GM21447 (cell line): ENCODE measurements at regions not wholly inside any gene's neighbourhood (a gene's known extent, or its start where the extent isn't known, plus 50 kb on each side); places are given as distances from the start of the nearest gene placed in this dataset.
"Not testable (repeated sequence)": the region's sequence is repeated elsewhere in the genome, so short reads cannot be mapped to it uniquely, and the experiment has no call there.

ENCODE experiments used
- ATAC-seq: cut with Tn5 transposase; IDR thresholded peaks from one replicate; pipeline ENCODE4 v1.9.1; 2021; ENCODE audit not compliant: unreplicated experiment

- ATAC-seq = no peak
Measured at GRCh38 chr2:2655453-2656114, 324.5 kb upstream of the MYT1L start.

GRCh38 chr2:2653231-2653630 lies 322.2 kb upstream of the MYT1L start:
- no peak for ATAC-seq

GRCh38 chr2:2650608-2651375 lies 319.7 kb upstream of the MYT1L start:
- no peak for ATAC-seq

GRCh38 chr2:2649109-2650072 lies 318.3 kb upstream of the MYT1L start:
- ATAC-seq = no peak

GRCh38 chr2:2648094-2648493 lies 317.0 kb upstream of the MYT1L start:
- ATAC-seq = no peak

GRCh38 chr2:2647141-2647541 lies 316.1 kb upstream of the MYT1L start:
- ATAC-seq = no peak

- ATAC-seq = no peak
Measured at GRCh38 chr2:2646433-2647051, 315.5 kb upstream of the MYT1L start.

GRCh38 chr2:2645162-2645855 lies 314.2 kb upstream of the MYT1L start:
- ATAC-seq = no peak

GRCh38 chr2:2644751-2645150 lies 313.7 kb upstream of the MYT1L start:
- ATAC-seq = not testable (repeated sequence)

- no peak for ATAC-seq
Measured at GRCh38 chr2:2644040-2644439, 313.0 kb upstream of the MYT1L start.

GRCh38 chr2:2642906-2643890 lies 312.1 kb upstream of the MYT1L start:
- no peak for ATAC-seq

- ATAC-seq = no peak
Measured at GRCh38 chr2:2641541-2642410, 310.7 kb upstream of the MYT1L start.

- ATAC-seq = no peak
Measured at GRCh38 chr2:2640818-2641217, 309.7 kb upstream of the MYT1L start.

GRCh38 chr2:2640371-2640770 lies 309.3 kb upstream of the MYT1L start:
- no peak for ATAC-seq

- ATAC-seq = no peak
Measured at GRCh38 chr2:2639251-2640139, 308.4 kb upstream of the MYT1L start.

GRCh38 chr2:2638547-2639220 lies 307.6 kb upstream of the MYT1L start:
- ATAC-seq = no peak

- no peak for ATAC-seq
Measured at GRCh38 chr2:2636813-2637212, 305.7 kb upstream of the MYT1L start.
